ENCODE measurements at regions not wholly inside any gene's neighbourhood (a gene's known extent, or its start where the extent isn't known, plus 50 kb on each side); places are given as distances from the start of the nearest gene placed in this dataset.

GRCh38 chr11:38272376-38272775, 1674.3 kb upstream of the RAG2 start:
- H3K4me3 ChIP-seq: no peak overlapping the region
- peaks cover 0 to 22% (median 14%) of the 10 kb centered on the region in 8 donors for H3K9me3 ChIP-seq
- intact Hi-C loops (cut with DNase I; ENCODE audit: low total_unique reads): no loop called here
- no peaks in the 10 kb centered on the region for H3K4me1 ChIP-seq
- DNase-seq: no peak
- H3K36me3 ChIP-seq: no peaks in the 10 kb centered on the region
- WGBS, 5 donors: 74 to 86% (median 84%) methylated on average over 4 of the region's 4 CpGs
- TF ChIP-seq POLR2AphosphoS5 (IDR thresholded peaks at IDR 0.05) (no peak), CTCF (IDR thresholded peaks at IDR 0.05 in 8 of 11, conservative IDR thresholded peaks at IDR 0.05 in 3 of 11) (no peak), POLR2A (IDR thresholded peaks at IDR 0.05) (no peak)
- H3K27me3 ChIP-seq (replicated peaks in 1 of 7): no peaks in the 10 kb centered on the region
- no peak overlapping the region for H3K27ac ChIP-seq

DNA sequence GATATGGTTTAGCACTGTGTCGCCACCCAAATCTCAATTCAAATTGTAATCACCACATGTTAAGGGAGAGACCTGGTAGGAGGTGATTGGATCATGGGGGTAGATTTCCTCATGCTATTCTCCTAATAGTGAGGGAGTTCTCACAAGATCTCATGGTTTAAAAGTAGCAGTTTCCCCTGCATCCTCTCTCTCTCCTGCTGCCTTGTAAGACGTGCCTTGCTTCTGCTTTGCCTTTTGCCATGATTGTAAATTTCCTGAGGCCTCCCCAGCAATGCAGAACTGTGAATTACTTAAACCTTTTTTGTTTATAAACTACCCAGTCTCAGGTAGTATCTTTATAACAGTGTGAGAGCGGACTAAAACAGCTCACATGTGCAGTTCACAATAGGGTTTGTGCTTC, 1668.7 kb upstream of the RAG2 start:
- no peaks in the 10 kb centered on the region for H3K27me3 ChIP-seq (replicated peaks in 1 of 7)

GRCh38 chr11:38256436-38256835, 1658.4 kb upstream of the RAG2 start:
- Histone ChIP-seq H3K4me3 (no peak overlapping the region), H3K27me3 (replicated peaks in 1 of 7) (no peaks in the 10 kb centered on the region), H3K27ac (no peak overlapping the region), H3K36me3 (no peaks in the 10 kb centered on the region), H3K9me3 (peaks cover 0 to 8% (median 0%) of the 10 kb centered on the region in 8 donors), H3K4me1 (no peaks in the 10 kb centered on the region)
- TF ChIP-seq POLR2A (IDR thresholded peaks at IDR 0.05) (no peak), CTCF (IDR thresholded peaks at IDR 0.05 in 8 of 11, conservative IDR thresholded peaks at IDR 0.05 in 3 of 11) (no peak), POLR2AphosphoS5 (IDR thresholded peaks at IDR 0.05) (no peak)
- intact Hi-C loops (cut with DNase I; ENCODE audit: low total_unique reads): no loop called here
- DNase-seq: no peak

More for the DNA sequence above, 1668.7 kb upstream of the RAG2 start:
- TF ChIP-seq CTCF (IDR thresholded peaks at IDR 0.05 in 8 of 11, conservative IDR thresholded peaks at IDR 0.05 in 3 of 11) (no peak), POLR2A (IDR thresholded peaks at IDR 0.05) (no peak), POLR2AphosphoS5 (IDR thresholded peaks at IDR 0.05) (no peak)
- no peaks in the 10 kb centered on the region for H3K4me1 ChIP-seq
- DNase-seq: no peak
- H3K9me3 ChIP-seq: peaks cover 0 to 39% (median 20%) of the 10 kb centered on the region in 8 donors
- H3K27ac ChIP-seq: no peak overlapping the region
- no peak overlapping the region for H3K4me3 ChIP-seq
- no peaks in the 10 kb centered on the region for H3K36me3 ChIP-seq
- intact Hi-C loops (cut with DNase I; ENCODE audit: low total_unique reads): loop anchor here (10.0 kb wide), 1 partner anchor 62 kb away; no protein-coding TSS in a partner anchor
- 68 to 82% (median 73%) methylated on average over 3 of the region's 3 CpGs for WGBS, 5 donors

DNA sequence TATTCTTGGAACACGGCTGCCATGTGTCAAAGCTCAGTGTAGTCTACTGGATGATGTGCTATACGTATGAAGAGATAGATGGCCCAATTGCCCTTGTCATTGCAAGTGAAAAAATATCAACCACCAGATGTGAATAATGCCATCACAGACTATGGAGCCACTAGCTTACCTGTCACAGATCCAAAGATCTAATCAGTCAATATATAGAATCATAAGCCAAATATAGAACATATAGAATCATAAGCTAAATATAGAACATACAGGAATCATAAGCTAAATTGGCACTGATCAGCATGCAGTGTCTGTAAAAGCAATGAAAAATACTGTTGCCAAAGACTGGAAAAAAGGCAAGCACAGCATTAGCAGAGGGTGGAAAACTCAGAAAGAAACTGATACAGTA, 1656.9 kb upstream of the RAG2 start:
- Histone ChIP-seq H3K27me3 (replicated peaks in 1 of 7) (no peaks in the 10 kb centered on the region), H3K4me1 (no peaks in the 10 kb centered on the region), H3K36me3 (no peaks in the 10 kb centered on the region), H3K4me3 (no peak overlapping the region), H3K27ac (no peak overlapping the region), H3K9me3 (peaks cover 0 to 8% (median 0%) of the 10 kb centered on the region in 8 donors)
- DNase-seq: no peak
- intact Hi-C loops (cut with DNase I; ENCODE audit: low total_unique reads): no loop called here
- TF ChIP-seq CTCF (IDR thresholded peaks at IDR 0.05 in 8 of 11, conservative IDR thresholded peaks at IDR 0.05 in 3 of 11) (no peak), POLR2A (IDR thresholded peaks at IDR 0.05) (no peak), POLR2AphosphoS5 (IDR thresholded peaks at IDR 0.05) (no peak)
- 70 to 89% (median 82%) methylated on average over 2 of the region's 2 CpGs for WGBS, 5 donors

All from spleen (tissue), 11 donors.